ENCODE measurements at regions not wholly inside any gene's neighbourhood (a gene's known extent, or its start where the extent isn't known, plus 50 kb on each side); places are given as distances from the start of the nearest gene placed in this dataset.
"Not testable (repeated sequence)": the region's sequence is repeated elsewhere in the genome, so short reads cannot be mapped to it uniquely, and the experiment has no call there.

DNA sequence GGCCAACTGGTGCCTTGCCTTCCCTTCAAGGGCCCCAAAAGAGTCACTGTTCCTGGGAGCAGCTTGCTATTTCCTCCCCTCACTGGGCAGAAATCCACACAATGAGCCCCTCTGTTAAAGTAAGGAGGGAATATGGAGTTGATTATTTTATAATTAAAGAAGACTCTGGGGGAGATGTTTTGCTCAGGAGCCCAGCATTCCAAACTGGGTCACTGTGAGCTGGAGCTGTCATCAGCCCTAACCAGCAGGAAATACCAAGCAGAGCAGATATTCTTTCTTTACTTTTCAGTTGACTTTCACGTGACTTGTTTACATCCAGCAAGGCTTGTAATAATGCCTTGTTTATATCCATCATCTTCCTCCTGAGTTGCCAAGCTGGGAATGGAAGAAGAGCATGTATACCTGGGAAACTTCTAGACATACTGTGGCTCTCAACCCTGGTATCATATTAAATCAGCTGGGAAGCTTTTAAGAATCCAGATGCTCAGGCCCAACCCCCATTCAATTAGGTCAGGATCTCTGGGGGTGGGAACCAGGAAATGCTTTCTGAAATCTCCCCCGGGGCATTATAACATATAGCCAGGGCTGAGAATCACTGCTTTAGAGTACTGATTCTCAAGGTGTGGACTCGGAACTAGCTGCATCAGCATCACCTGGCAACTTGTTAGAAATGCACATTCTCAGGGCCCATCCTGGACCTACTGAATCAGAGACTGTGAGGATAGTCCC lies 175.6 kb upstream of the MYLIP start:
- peak; percentile 59 for DNase-seq

- DNase-seq = no peak
Measured at GRCh38 chr6:15952231-15953151, 176.4 kb upstream of the MYLIP start.

DNA sequence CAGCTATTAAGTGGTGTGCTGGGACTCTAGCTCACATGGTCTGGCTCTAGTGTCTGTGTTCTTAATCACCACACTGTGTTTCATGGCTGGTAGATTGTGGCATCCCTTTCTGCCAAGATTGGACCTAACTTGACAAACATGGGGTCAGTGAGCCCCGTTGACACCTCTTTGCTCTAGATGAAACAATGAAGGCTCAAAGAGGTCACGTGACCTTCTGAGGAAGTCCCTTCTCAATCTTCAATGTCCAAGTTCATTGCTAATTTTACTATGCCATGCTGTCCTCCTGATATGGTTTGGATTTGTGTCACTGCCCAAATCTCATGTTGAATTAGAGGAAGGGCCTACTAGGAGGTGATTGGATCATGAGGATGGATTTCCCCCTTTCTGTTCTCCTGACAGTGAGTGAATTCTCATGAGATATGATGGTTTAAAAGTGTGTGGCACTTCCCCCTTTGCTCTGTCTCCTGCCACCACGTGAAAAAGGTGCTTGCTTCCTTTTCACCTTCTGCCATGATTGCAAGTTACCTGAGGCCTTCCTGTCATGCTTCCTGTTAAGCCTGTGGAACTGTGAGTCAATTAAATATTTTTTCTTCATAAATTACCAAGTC lies 177.8 kb upstream of the MYLIP start:
- no peak for DNase-seq

DNA sequence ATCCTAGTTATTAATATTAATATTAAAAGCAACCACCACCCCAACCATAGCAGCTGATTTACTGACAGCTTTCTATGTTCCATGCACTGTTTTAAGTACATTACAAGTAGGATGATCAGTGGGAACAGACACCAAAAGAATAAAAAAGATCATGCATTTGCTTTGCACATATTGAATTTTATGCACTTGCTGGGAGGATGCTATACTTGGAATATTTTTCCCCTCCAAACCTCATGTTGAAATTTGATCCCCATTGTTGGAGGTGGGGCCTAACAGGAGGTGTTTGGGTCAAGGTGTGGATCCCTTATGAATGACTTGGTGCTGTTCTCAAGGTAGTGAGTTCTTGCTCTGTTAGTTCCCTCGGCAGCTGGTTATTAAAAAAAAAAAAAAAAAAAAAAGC lies 178.9 kb upstream of the MYLIP start:
- no peak for DNase-seq

- peak; percentile 78 for DNase-seq
Measured at GRCh38 chr6:15948930-15949900, 179.7 kb upstream of the MYLIP start.

- no peak for DNase-seq
Measured at GRCh38 chr6:15947923-15948322, 181.0 kb upstream of the MYLIP start.

- DNase-seq = peak; percentile 59
Measured at GRCh38 chr6:15947436-15947835, 181.4 kb upstream of the MYLIP start.

GRCh38 chr6:15946701-15947385 lies 182.0 kb upstream of the MYLIP start:
- peak; percentile 92 for DNase-seq

DNA sequence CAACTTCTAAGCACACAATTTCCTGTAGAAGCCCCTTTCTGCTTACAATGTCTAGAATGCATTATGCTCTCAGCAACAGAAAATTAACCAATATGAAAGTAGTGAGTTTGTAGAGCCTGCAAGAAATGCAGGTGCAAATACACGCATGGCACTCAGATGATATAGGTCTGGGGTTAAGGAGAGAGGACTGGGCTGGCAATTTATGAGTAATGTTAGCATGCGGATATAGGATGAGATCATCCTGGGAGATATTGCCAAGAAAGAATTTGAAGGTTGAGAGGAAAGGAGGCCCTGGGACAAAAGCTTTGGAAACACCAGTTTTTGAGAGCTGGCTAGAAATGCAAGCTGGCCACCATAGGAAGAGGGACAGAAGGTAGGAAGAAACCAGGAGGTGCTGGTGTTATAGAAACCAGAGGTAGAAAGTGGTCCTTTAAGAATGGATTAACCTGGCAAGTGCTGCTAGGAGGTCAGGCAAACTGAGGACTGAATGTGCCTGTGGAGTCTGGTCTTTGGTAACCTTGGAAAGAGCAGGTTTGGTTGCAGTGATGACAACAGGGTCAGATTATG lies 183.2 kb upstream of the MYLIP start:
- no peak for DNase-seq

GRCh38 chr6:15943423-15943822 lies 185.5 kb upstream of the MYLIP start:
- peak; percentile 83 for DNase-seq

- DNase-seq = no peak
Measured at GRCh38 chr6:15941168-15941567, 187.7 kb upstream of the MYLIP start.

- no peak for DNase-seq
Measured at GRCh38 chr6:15938107-15938506, 190.8 kb upstream of the MYLIP start.

DNA sequence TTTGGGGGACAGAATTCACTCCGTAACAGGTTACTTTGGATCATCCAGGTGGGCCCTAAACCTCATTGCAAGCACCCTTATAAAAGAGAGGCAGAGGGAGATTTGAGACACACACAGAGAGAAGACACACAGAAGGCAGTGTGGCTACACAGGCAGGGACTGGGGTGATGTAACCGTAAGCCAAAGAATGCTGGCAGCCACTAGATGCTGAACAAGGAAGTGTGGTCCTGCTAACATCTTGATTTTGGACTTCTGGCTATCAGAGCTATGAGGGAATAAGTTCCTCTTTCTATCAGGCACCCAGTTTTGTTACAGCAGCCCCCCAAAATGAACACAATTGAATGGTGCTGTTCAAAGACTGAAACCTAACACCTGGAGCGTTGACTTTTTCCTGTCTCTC lies 191.3 kb upstream of the MYLIP start:
- DNase-seq = no peak

DNA sequence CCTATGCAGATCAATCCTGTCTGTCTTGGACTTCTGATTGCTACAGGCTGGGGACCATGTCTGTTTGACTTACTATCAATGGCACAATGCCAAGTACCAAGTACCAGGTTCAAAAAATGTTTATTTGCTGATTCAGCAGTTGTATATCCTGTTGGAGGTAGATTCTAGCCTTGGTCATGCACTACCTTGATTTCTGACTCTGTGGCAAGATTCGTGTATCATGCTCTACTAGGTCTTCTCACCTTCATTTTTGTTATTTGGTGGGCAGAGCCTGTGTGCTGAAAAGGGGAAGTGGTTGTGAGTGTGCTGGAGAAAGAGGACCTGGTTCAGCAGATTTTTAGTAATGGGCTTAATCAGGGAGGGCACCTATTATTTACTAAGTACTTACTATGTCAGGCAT lies 192.4 kb upstream of the MYLIP start:
- DNase-seq = no peak

DNA sequence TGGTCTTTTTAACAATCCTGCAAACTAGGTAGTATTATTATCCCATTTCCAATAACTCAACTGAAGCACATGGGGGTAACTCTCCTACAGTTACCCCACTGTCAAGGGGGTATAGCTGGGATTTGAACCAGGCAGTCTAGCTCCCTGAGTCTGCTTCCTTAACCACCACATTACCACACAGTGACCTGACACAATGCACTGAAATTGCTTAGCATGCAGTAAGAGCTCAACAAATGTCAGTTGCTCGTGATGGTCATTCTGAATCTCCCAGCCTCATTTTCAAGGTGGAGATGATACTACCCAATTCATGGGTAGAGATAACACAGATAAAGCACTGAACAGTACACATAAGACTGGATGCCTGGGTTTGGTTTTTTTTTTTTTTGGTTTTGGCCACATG lies 193.2 kb upstream of the MYLIP start:
- no peak for DNase-seq

DNA sequence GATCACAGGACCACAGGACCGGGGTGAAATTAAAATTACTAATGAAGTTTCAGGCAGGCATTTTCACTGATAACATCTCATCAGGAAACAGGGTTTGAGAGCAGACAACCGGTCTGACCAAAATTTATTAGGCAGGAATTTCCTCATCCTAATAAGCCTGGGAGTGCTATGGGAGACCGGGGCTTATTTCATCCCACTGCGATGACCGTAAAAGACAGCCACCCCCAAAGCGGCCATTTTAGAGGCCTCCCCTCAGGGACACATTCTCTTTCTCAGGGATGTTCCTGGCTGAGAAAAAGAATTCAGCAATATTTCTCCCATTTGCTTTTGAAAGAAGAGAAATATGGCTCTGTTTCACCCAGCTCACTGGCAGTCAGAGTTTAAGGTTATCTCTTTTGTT lies 197.2 kb upstream of the MYLIP start:
- DNase-seq = not testable (repeated sequence)

DNA sequence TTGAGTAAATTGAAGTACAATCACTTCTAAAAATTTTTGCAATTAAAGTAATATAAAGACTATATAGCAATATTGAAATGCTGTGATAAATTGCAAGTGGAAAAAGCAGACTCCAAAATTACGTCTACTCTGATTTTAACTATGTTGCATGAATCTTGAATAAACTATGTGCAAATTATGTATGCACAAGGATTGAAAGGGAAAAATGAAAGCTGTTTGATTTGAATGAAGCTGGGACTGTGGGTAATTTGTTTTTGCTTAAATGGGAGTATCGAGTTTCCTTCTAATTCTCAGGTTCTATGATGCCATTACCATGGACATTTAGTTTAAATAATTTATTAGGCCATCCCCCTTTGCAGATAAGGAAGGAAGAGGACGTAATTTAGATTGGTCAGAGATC lies 198.7 kb upstream of the MYLIP start:
- DNase-seq = no peak

- no peak for DNase-seq
Measured at GRCh38 chr6:15929685-15930084, 199.2 kb upstream of the MYLIP start.

GRCh38 chr6:15927531-15928225 lies 201.2 kb upstream of the MYLIP start:
- peak; percentile 57 for DNase-seq

GRCh38 chr6:15926256-15926655 lies 202.6 kb upstream of the MYLIP start:
- DNase-seq = no peak

- DNase-seq = no peak
Measured at GRCh38 chr6:15924893-15925292, 204.0 kb upstream of the MYLIP start.

All from NCI-H82 (cell line).